IPS DF 4.7 (cell line): ENCODE measurements at regions not wholly inside any gene's neighbourhood (a gene's known extent, or its start where the extent isn't known, plus 50 kb on each side); places are given as distances from the start of the nearest gene placed in this dataset.

Experiments used
- DNase-seq: peaks from one replicate; pipeline ENCODE4 v3.0.0-alpha.2; 2013; ENCODE audit warnings: low spot score; ENCODE audit errors: extremely low read depth

DNA sequence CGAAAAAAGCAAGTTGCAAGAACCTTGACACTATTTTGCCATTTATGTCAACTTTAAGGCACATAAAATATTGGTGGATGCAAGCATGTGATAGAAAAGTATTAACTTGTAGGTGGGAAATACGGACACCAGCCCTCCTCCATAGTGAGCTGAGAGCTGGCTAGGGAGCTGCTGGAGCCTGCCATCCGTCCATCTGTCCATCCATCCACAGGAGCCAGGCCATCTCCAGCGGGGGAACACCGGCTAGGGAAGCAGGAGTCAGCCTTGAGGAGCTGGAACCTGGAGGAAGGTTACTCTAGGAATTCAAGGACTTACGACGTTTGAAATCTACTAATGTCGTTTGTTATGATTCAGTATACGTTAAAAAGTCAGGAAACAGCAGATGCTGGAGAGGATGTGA, 120.7 kb upstream of the C14orf180 start:
- no peak for DNase-seq

DNA sequence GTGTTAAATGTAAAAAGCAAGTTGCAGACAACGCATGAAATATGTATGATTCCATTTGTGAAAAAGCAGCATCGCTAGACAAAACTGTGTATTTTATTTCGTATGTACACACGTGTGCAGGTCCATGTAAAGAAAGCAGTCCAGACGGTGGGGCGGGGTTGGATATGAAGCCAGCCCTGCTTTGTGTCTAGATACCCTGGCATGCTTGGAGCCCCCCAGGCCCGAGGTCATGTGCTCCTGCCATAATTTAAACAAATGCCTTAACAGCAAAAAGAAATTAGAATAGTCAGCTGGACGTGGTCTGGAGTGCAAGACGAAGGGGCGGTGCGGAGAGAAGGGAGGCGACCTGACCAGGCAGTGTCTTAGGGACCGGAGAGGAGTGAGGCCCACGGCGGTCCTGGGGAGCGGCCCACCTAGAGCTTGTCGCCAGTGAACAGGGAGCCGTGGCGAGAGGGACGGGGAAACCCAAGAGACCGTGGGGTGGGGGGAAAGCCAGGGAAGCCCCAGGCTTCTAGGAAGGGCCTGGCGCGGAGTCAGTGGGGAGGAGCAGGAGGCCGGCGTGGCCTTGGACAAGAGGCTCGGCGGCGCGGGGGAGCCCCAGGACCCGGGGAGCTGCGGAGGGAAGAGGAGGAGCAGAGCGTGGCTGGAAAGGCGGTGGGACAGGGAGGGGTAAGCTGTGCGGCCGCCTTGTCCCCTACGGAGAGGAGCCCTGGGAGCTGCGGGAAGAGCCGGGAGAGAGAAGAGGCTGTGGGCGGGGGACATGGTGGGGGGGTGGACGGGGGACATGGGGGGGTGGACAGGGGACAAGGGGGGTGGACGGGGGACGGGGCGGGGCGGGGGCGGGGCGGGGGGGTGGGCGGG, 118.5 kb upstream of the C14orf180 start:
- DNase-seq, result no peak

DNA sequence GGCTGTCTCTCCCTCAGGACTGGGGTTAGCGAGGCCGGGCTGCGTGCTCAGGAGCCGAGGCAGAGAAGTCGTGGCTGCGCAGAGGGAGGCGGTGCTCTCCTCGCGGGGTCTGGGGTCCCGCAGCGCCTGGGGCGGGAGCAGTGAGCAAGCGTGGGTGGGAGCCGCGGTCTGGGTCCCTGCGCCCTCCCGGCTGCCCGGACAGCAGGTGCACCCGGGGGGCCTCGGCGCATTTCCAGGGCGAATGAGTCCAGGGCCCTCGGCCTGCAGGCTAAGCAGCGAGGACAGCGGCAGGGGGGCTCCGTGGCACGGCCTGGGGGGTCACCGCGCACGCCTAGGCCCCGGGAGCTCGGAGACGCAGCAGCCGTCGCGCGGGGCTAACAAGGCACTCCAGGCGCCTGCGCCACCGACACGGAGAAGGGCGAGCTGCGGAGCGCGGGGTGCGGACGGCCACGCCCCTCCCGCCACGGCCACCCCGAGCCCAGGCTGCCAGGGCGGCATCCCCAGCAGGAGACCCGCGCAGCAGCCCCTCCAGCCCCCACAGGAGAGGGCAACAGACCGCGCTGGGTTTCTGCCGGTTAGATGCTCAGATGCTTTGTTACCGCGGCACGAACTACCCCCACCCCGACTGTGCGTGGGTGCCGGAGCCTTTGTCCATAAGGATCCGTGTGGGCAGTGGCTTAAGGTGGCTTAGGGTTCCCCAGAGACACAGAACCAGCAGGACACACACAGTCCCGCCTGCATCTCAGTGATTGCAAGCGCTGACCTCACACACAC, 117.7 kb upstream of the C14orf180 start:
- no peak for DNase-seq

DNA sequence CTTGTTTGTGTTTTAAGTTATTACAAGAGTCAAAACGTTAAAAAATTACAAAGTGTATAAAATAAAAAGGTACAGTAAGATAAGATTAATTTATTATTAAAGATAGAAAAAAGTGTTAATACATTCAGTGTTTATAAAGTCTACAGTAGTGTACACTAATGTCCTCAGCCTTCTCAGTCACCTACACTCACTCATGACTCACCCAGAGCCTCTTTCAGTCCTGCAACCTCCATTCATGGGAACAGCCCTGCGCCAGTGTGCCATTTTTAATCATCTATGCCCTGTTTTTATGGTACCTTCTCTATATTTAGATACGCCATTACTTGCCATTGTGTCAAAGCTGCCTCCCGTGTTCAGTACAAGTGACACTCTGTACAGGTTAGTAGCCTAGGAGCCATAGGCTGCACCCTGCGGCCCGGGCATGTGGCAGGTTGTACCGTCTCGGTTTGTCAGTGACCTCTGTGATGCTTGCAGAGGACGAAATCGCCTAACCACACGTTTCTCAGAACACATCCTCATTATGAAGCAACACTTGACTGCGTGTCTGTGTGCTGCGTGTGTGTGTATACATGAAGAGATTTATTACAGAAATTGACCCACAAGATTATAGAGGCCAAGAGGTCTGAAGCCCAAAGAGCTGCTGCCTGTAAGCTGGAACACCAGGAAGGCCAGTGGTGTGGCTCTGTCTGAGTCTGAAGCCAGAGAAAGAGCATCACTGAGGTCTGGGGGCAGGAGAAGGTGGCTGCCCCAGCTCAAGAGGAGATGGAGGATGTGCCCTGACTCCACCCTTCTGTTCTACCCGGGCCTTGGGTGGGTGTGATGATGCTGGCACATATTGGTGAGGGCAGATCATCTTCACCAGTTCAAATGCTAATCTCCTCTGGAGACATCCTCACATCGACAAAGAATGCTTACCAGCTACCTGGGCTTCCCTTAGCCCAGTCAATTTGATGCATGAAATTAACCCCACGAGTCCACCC, 116.6 kb upstream of the C14orf180 start:
- no peak for DNase-seq

DNA sequence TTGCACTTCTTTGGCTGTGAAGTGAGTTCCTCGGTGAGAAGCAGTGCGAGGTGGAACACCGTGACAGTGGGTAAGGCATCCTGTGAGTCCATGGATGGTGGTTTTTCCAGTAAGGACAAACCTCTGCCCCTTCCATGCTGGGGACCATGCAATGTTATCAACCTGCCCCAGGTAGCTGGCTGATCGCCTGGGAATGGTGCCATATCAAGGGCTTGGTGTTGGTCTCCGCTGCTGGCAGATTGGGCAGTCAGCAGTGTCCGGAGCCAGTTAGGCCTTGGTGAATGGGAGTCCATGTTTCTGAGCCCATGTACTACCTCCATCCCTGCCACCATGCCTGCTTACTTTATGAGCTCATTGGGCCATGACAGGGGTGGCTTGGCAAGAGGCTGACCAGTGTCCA, 114.7 kb upstream of the C14orf180 start:
- no peak for DNase-seq

- no peak for DNase-seq
These were observed 113.8 kb upstream of the C14orf180 start for GRCh38 chr14:104465482-104466390.

GRCh38 chr14:104467236-104467635, 112.3 kb upstream of the C14orf180 start:
- no peak for DNase-seq

- no peak for DNase-seq
These were observed 111.9 kb upstream of the C14orf180 start for GRCh38 chr14:104467641-104468040.

GRCh38 chr14:104469591-104469990, 110.0 kb upstream of the C14orf180 start:
- no peak for DNase-seq

- no peak for DNase-seq
These were observed 109.0 kb upstream of the C14orf180 start for GRCh38 chr14:104470588-104470987.

- DNase-seq, result no peak
These were observed 108.5 kb upstream of the C14orf180 start for GRCh38 chr14:104471114-104471513.

DNA sequence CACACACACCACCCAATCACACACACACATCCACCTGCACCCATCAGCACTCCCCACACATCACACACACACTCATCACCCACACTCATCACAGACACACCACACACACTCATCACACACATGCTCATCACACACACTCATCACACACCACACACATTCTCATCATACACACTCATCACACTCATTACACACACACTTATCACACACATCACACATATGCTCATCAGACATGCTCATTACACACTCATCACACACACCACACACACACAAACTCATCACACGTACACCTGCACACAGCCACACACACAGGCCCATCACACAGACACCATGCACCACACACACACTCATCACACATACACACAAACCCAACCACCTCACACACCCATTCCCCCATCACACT, 107.5 kb upstream of the C14orf180 start:
- no peak for DNase-seq

- no peak for DNase-seq
These were observed 106.9 kb upstream of the C14orf180 start for GRCh38 chr14:104472536-104473243.

- no peak for DNase-seq
These were observed 106.4 kb upstream of the C14orf180 start for GRCh38 chr14:104473244-104473565.

DNA sequence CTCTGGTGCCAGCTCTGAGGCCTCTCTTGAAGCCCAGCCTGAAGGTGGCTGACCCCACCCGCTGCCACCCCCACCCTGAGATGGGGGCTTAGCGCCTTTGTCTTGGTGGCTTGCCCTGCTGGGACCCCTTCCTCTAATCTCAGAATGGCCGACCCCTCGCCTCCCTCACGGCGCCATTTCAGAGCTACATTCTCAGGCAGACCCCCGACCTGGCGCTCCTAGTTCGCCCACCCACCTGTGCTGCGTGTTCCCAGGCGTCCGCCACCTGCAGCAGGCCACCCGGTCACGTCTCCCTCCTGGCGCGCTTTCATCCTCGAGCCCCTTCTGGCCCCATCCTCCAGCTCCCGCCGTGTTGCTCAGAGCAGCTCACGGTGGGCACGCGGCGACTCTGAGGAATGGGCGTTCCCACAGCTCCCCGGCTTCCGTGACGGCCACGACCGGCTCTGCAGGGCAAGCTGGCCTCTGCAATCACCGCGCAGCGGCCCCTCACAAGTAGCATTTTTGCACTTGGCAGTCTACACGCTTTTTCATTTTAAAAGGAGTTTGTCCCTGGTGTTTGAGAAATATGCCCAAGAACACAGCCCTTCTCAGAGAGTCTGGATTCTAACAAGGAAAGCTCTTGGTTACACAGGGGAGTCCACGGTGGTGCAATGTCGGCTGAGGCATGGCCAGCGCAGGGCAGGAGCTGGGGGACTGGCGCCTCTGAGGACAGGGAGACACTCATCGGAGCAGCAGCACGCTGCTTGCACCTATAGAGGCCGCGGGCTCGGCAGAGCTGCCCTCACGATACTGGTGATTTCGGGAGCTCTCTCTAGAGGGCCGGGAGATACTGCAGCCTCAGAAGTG, 105.7 kb upstream of the C14orf180 start:
- DNase-seq, result no peak

- DNase-seq, result no peak
These were observed 104.9 kb upstream of the C14orf180 start for GRCh38 chr14:104474495-104475213.

DNA sequence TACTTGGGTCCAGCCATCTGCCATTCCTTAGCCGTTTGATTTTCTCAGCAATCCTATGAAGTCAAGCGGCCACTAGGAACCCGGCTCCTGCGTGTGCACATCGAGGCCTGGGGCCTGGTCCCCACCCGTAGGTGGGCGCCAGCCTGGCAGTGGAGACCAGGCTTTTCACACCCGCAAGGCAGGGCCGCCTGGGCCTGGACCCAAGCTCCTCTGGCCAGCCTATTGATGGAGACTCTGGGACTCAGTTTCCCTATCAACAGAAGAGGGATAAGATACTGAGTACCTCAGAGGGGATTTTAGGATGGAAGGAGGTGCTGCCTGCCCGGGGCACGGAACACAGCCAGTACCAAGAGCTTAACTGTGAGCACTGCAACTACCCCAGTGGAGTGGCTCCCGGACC, 104.3 kb upstream of the C14orf180 start:
- DNase-seq, result no peak

DNA sequence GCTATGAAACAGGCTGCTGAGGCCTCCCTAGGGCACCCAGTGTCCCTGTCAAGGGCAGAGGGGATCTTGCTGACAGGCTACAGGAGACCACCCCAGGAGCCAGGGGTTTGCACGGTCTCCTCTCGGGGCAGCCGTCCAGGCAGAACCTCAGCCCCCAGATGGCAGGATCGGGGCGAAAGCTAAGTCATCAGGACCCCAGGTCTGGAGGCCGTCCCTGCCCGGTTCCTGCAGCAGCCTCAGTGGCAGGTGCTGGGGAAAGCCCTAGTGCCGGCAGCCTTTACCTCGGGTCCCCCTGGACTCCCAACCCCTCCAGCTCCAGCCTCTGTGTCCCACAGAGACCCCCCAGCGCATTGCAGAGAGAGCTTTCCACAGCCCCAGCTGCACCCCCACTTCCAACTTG, 103.8 kb upstream of the C14orf180 start:
- DNase-seq, result no peak
